ENCODE measurements at regions not wholly inside any gene's neighbourhood (a gene's known extent, or its start where the extent isn't known, plus 50 kb on each side); places are given as distances from the start of the nearest gene placed in this dataset.

- RAD21 ChIA-PET (ENCODE audit: unreplicated experiment), result no interaction called here
- BruUV-seq (replicated peaks), result no TSS peak
Measured at GRCh38 chr6:90714319-90714718, 127.4 kb upstream of the MAP3K7 start.

More at GRCh38 chr6:90714319-90714718, 127.4 kb upstream of the MAP3K7 start:
- no peaks in the 10 kb centered on the region for H3K79me2 ChIP-seq (ENCODE audit: control insufficient read depth, insufficient read depth, low read length)
- no peak for DNase-seq (ENCODE audit: low read depth, low spot score)
- no peak overlapping the region for H2AFZ ChIP-seq (ENCODE audit: control insufficient read depth, low read depth, low read length)
- TF ChIP-seq TAF1 (IDR thresholded peaks at IDR 0.05; ENCODE audit: borderline replicate concordance, low read depth, low read length) (no peak), POLR2AphosphoS5 (IDR thresholded peaks at IDR 0.05; ENCODE audit: low read length) (no peak), HDAC2 (IDR thresholded peaks at IDR 0.05) (no peak), MEF2B (IDR thresholded peaks at IDR 0.05; ENCODE audit: partially characterized antibody, poor library complexity, severe bottlenecking) (no peak), USF2 (IDR thresholded peaks at IDR 0.05; ENCODE audit: borderline replicate concordance, low read depth, low read length) (no peak), CEBPZ (IDR thresholded peaks at IDR 0.05; ENCODE audit: low read depth, low read length) (no peak), SIX5 (IDR thresholded peaks at IDR 0.05; ENCODE audit: low read depth, low read length, severe bottlenecking) (no peak), SP1 (IDR thresholded peaks at IDR 0.05; ENCODE audit: low read depth, low read length) (no peak), LARP7 (IDR thresholded peaks at IDR 0.05) (no peak), FOXK2 (IDR thresholded peaks at IDR 0.05) (no peak), CUX1 (IDR thresholded peaks at IDR 0.05; ENCODE audit: insufficient replicate concordance, low read depth, low read length) (no peak), RBBP5 (conservative IDR thresholded peaks at IDR 0.05) (no peak), IRF4 (IDR thresholded peaks at IDR 0.05; ENCODE audit: low read depth, low read length) (no peak), DPF2 (IDR thresholded peaks at IDR 0.05) (no peak), SIN3A (IDR thresholded peaks at IDR 0.05; ENCODE audit: low read depth, low read length) (no peak), PAX5 (IDR thresholded peaks at IDR 0.05; ENCODE audit: borderline replicate concordance, low read depth, low read length) (no peak), BCL11A (IDR thresholded peaks at IDR 0.05; ENCODE audit: low read depth, low read length) (no peak), ZNF217 (IDR thresholded peaks at IDR 0.05) (no peak)
- POLR2A ChIA-PET, result no interaction called here
- in situ Hi-C loops (cut with MboI), result no loop called here
- no peaks in the 10 kb centered on the region for H3K36me3 ChIP-seq (ENCODE audit: control insufficient read depth in 2 of 2, insufficient read depth in 2 of 2, low read length in 1 of 2)
- no peaks in the 10 kb centered on the region for H3K4me1 ChIP-seq (ENCODE audit: control insufficient read depth, insufficient read depth, low read length)
- no peak overlapping the region for H3K4me3 ChIP-seq
- ATAC-seq, result no peak
- no peak overlapping the region for H3K9ac ChIP-seq (ENCODE audit: control insufficient read depth, insufficient read depth, low read length)
- no peaks in the 10 kb centered on the region; a peak in 1 of 4 replicates for H3K27me3 ChIP-seq (replicated peaks in 1 of 2; ENCODE audit: control insufficient read depth in 2 of 2, insufficient read depth in 2 of 2, low read length in 1 of 2)
- FAIRE-seq, result no peak
- no peak overlapping the region for H3K27ac ChIP-seq (ENCODE audit: control insufficient read depth, insufficient read depth)
- CTCF ChIA-PET, result interaction anchor here (1.3 kb wide), 1 partner anchor 30 kb away, joined by 3 read pairs; no protein-coding TSS in a partner anchor
- H4K20me1 ChIP-seq (ENCODE audit: control insufficient read depth, insufficient read depth), result no peaks in the 10 kb centered on the region
- SMC1A ChIA-PET (ENCODE audit: uncharacterized antibody, unreplicated experiment), result interaction anchor here (0.8 to 1.3 kb wide), 2 partner anchors 13 to 47 kb away, joined by 4 read pairs; no protein-coding TSS in a partner anchor
- no peaks in the 10 kb centered on the region for H3K9me3 ChIP-seq (replicated peaks; ENCODE audit: control insufficient read depth, insufficient read depth, low read length)
- intact Hi-C loops (cut with micrococcal nuclease; ENCODE audit: unreplicated experiment), result no loop called here
- no peak overlapping the region for H3K4me2 ChIP-seq (ENCODE audit: control insufficient read depth, insufficient read depth)

Data from GM12878 (cell line).